ENCODE measurements at regions not wholly inside any gene's neighbourhood (a gene's known extent, or its start where the extent isn't known, plus 50 kb on each side); places are given as distances from the start of the nearest gene placed in this dataset.
"Not testable (repeated sequence)": the region's sequence is repeated elsewhere in the genome, so short reads cannot be mapped to it uniquely, and the experiment has no call there.

DNA sequence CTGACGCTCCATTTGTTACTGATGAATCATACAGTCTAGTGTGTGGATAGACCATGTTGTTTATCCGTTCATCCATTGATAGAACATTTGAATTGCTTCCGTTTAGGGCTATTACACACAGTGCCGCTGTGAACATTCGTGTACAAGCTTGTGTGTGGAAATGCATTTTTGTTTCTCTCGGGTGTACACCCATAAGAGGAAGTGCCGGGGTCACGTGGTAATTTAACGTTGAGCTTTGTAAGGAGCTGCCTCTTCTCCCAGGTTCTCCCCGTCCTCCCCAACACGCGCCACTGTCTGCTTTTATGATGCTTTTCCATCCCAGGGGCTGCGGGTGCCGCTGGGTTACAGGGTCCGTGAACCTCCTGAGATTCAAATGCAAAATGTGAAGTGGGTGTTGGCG, 142.3 kb downstream of the IGLL1 start:
- DNase-seq (ENCODE audit: low spot score) = no peak

DNA sequence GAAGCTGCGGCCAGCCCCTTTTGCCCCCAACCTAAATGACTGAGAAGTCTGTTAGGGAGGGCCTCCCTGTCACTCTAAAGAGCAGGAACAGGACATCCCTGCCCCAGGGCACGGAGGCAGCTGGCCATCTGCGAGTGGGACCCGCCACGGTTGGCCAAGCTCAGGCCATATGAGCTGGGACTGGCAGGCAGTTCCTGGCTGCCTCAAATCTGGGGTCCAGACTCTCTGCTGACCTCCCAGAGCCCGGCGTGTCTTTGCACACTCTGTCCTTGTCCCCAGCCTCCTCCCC, 143.0 kb downstream of the IGLL1 start:
- DNase-seq (ENCODE audit: low spot score) = not testable (repeated sequence)

DNA sequence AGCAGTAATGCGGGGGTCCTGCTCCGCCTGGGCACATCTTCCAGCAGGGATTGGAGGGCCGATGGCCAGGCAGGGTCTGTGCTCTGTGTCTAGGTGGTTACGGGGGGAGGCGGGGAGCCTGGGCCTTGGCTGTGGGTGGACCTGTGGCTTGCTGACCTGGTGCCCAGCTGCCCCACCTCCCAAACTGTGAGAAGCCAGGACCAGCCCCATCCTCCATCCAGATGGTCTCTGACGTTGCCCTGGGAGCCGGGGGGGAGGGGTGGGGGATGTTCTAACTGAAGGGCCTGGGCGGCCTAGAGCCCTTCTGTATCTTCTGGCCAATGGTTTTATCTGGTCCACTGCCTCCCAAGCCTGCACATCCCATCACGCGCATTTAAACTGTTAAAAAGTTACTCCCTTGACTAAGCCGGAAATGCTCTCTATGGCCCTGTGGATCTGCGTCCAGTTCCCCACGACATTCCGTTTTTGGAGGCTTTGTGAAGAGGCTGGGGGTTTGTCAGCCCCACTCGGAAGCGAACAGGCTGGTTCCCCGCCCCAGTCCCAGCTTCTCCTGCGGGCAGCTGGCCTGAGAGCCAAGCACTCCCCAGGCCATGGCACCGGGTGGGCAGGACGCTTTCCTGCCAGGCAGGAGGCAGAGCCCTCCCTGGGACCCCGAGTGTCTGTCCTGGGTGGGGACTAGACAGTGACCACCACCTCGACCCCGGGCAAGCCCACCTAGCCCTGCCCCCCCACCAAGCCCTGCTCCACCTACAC, 143.6 kb downstream of the IGLL1 start:
- DNase-seq (ENCODE audit: low spot score) = not testable (repeated sequence)

DNA sequence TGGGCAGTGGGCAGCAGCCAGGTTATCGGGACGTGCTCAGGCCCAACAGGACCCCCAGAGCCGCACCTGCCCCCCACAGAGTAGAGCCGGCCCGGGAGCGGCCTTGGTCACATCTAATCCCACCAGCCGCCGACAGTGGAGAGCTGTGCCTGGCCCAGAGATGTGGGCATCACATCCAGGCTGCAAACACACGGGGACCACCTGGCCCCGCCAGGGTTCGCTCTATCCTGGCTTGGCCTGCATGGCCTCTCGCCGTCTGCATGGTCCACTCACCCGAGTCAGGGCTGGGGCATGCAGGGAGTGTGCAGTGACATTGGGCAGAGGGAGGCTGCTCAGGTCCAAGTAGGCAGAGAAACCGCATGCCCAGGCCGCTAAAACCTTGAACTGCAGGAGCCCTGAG, 144.9 kb downstream of the IGLL1 start:
- not testable (repeated sequence) for DNase-seq (ENCODE audit: low spot score)

DNA sequence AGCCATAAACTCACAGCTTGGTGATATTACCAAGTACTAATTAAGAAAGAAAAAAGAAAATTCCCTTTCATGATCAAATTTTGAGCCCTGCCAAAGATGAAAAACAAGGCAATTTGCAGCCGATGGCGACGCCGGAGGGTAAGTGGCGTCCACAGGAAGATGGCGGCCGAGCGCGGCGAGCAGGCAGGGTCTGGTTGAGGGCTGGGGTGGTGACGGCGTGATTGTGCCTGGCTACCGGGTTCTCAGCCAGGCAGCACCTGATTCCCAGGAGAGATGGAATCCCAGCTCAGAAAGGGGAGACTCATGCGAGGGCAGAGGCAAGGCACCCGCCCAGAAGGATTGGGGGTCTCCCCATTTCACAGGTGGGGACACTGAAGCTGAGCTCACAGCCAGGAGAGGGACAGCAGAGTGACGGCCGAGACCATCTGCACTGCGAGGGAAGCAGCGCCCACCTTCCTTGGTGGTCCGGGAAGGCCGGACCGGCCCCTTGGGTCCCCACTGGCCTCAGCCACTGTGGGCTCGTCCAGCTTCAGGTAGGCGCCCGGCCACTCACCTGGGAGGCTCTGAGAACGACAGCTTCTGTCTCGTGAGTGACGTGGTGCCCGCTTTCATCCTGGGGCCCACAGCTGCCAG, 145.8 kb downstream of the IGLL1 start:
- not testable (repeated sequence) for DNase-seq (ENCODE audit: low spot score)

DNA sequence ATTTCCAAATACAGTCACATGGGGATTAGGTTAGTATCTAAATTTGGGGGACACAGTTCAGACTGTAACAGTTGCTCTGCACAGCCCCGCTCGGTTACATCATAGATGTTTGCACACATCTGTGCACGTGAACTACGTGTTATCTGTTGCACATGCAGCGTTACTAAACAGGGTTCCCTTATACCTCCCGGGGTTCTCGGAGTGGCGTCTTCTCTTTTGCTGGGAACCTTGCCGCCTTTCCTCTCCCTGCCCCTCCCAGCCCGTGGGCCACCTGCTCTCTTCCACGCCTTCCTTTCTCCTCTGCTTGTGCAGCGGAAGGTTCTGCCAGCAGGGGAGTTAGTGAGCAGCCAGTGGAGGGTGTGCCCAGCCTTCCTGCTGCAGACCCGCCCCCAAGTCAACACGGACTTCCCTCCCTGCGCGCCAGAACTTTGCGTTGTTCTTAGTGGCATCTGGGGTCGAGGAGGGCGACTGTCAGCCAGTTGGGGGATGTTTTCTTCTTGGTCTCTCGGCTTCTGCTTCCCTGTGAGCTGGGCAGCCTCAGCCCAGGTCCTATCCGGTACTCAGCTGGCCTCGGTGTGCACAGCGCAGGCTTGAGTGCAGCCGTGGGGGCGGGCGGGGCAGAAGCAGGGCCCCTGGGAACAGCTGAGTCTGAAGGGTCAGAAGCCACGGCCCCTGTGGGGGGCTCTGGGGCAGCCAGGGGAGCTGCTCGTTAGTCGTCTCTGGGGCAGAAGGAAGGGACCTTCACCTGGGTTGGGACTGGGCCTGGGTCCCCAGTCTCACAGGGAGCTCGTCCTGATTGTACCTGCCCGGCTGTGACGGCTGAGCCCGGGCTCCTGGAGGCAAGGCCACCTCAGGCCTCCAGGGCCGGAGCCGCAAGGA, 146.7 kb downstream of the IGLL1 start:
- peak; percentile 25 for DNase-seq (ENCODE audit: low spot score)

DNA sequence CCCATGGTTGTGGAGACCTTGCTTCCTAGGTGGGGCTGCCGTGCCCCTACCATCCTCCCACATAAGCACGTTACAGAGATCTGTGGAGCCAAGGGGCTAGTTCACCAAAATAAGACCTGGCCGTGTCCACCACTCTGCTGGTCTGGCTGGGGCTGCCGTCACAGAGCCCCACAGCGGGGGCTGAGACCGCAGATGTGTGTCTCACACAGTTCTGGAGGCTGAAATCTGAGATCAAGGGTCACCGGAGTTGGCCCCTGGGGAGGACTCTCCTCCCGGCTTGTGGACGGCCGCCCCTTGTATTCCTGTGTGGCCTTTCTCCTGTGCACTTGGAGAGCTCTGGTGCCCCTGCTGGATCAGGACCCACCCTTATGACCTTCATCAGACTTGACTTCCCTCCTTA, 147.4 kb downstream of the IGLL1 start:
- not testable (repeated sequence) for DNase-seq (ENCODE audit: low spot score)

DNA sequence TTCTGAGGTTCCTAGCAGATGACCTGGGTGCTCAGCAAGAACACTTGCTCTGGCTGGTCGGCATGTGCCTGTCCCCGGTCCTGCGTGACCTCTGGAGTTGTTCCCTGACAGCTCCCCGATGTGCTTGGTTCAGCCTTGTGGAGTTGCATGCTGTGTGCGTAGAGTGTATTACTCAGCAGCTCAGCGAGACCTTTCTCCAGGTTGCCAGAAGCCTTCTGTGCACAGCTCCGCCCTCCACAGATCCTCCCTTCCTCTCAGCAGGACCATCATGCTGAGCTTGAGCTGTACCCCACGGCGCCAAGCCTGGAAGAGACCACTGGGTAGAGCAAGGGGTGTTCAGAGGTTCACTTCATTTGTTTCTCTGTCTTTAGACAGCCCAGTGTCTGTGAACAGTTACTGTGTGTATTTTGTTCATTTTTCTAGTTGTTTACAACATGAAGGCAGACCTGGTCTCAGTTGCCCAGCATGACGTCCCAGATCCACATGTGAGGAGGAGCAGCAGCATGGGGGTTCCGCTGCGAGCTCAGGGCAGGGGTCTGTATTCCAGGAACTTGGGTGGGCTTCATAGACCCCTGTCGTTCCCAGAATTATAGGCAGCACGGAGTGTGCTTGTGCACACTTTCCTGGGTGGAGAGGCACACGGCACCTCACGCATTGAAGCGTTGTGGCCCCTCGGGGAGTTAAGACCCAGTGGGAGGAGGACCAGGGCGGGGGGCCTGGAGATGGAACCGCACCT, 148.6 kb downstream of the IGLL1 start:
- peak; percentile 32 for DNase-seq (ENCODE audit: low spot score)

DNA sequence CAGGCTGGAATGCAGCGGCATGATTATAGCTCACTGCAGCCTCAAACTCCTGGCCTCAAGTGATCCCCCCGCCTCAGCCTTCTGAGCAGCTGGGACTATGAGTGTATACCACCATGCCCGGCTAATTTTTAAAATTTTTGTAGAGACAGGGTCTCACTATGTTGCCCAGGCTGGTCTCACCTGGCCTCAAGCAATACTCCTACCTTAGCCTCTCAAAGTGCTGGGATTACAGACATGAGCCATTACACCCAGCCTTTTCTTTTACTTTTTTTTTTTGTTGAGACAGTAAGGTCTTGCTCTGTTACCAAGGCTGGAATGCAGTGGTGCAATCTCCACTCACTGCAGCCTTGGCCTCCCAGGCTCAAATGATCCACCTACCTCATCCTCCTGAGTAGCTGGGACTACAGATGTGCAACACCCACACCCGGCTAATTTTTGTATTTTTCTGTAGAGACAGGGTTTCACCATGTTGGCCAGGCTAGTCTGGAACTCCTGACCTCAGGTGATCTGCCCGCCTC, 155.5 kb downstream of the IGLL1 start:
- not testable (repeated sequence) for DNase-seq (ENCODE audit: low spot score)

DNA sequence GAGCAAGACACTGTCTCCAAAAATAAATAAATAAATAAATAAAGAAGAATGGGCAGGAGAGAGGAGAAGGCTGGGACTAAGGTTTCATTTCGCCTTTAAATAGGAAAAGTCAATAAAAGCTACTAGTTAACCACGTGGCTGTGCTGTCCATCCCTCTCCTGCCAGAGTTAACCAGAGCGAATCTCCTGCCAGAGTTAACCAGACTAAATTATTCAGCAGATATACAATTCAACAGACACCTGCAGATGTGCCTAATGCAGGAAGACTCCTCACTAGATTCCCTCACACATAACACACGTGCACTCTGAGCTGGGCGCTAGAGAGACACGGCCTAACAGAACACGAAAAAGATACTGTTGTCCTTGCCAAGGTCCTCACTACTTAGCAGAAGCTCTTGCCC, 156.1 kb downstream of the IGLL1 start:
- DNase-seq (ENCODE audit: low spot score) = no peak

DNA sequence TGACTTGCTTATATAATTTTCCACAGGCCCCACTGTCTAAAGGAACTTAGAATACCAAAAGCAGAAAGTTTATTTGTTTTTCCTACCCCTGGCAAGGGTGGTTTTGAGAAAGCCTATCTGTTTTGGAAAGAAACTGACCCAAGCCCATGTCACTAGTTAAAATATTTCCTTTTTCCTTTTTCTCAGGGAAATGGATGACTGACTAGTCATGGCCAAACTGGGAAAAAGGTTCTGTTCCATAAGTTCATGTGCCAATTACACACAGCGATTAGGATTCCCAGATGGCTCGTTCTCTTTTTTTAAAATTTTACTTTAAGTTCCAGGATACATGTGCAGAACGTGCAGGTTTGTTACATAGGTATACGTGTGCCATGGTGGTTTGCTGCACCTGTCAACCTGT, 157.8 kb downstream of the IGLL1 start:
- DNase-seq (ENCODE audit: low spot score) = not testable (repeated sequence)

DNA sequence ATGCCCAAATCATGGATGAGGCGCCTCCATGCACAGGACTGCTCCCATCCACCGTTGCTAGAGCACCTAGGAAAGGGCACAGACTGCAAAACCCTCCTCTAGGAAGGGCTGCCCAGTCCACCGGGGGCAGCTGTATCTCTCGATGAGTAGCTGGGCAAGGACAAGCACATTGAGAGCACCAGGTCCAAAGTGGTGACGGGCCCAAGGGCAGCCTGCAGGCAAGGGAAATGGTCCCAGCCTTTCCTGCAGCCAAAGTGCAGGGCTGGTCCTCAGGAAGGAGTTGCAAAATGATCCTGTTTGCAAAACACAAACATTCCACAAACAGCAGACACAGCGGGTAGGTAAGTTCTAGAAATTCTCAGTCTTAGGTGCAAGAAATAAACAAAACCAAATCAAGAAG, 158.8 kb downstream of the IGLL1 start:
- not testable (repeated sequence) for DNase-seq (ENCODE audit: low spot score)

DNA sequence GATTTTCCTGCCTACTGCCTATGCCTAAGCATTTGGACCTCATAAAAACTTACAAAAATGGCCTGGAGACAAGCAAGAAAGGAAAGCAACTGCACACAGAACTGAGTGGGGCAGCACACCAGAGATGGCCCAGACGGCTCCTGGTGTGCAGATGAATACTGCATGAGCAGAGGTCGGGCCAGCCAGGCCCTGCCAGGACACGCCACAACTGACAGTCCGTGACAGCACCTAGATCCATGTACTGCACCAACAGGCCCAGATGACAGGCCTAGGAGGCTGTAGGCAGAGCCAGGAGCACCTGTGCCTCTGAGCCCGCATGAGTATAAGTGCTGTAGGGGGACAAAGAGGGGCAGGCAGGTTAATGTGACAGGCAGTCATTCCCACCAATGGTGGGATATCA, 160.2 kb downstream of the IGLL1 start:
- DNase-seq (ENCODE audit: low spot score) = no peak

DNA sequence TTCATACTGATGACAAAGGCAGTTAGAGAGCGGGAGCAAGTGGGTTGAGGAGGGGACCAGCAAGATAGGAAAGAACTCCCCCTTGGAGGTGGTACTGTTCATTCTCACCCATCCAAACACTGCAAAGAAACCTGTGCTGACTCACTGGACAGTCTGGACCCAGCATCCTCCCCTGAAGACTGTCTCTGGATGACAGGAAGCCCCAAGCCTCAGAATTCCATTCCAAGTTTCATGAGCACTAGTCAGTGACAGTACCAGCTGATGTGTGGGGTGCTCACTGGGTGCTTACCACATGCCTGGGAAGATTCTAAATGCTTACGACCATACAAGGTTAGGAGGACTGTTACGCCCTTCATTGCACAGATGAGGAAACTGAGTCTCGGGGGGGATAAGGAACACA, 160.9 kb downstream of the IGLL1 start:
- DNase-seq (ENCODE audit: low spot score) = no peak

DNA sequence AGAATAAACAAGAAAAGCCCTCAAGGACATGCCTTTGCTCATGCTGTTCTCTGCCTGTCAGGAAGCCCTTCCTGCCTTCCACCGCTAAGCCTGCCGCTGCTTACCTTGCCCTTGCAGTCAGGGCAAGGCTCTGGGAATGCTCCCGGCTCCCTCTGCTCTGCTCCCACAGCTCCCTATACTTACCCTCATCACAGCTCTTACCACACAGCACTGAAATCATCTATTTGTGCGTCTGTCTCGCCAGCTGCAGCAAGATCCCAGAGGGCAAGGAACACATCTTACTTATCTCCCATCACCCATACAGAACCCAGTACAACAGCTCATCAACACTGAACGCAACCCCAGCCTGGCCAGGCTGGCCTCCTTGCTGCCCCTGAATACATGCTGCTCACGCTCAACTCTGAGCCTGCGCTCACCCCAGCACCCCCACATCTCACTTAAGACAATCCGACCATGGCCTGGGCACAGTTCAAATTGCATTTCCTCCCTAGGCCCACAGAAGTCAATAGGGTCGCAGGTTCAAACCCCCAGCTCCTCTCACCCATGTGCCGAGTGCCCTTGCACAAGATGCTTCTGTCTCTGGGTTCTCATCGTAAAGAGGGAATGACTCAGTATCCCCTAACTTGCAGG, 161.8 kb downstream of the IGLL1 start:
- no peak for DNase-seq (ENCODE audit: low spot score)

DNA sequence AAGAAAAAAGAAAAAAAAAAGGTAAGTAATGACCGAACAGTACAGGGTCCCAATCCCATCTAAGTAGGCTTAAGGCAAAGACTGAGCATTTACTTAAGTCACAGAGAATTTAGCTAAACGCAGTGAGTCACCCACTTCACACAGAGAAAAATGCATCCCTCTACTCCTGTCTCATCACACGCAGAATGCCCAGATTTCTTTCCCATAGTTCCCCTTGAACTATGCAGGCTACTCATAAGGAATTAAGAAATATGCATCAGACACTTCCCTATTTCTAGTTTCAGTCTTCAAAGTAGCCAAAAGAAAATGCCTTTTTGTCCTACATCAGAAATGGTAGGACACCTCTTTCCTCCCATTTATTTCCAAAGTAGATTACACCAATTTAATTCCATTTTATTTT, 162.8 kb downstream of the IGLL1 start:
- not testable (repeated sequence) for DNase-seq (ENCODE audit: low spot score)

DNA sequence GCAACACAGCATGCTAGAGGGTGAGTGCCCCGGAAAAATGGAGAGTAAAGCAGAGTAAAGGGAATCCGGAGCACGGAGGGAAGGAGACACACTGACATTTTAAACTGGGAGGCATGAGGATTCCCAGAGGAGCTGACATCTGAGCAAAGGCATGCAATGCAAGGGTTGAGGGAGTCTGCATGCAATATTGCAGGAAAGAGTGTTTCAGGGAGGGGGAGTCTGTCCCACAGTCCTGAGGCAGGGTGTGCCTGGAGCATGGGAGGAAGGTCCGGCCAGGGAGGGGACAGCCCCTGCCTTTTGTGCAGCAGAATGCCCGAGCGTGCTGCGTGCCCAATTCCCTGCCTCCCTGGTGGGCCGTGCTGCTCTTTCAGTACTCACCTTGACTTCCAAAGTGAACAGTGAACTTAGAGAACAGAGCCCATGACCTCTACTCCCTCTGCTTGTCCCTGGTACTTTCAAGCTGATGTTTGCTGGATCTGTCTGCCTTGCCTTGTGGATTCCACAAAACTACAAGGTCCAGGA, 163.9 kb downstream of the IGLL1 start:
- not testable (repeated sequence) for DNase-seq (ENCODE audit: low spot score)

DNA sequence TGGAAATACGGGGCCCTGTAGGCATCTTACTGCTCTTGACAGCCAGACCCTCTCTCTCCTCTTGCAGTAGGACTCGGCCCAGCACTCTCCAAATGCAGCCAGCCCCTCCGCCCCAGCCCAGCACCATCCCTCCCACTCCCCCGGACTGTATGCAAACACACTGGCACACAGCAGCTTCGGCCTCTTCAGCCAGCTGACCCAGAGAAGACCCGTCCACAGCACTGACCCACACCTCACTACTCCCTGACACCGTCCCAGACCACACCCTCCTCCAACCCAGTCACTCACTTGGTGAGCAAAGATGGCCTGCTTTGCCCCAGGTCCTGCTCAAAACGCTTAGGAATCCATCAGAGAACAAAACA, 164.6 kb downstream of the IGLL1 start:
- no peak for DNase-seq (ENCODE audit: low spot score)

DNA sequence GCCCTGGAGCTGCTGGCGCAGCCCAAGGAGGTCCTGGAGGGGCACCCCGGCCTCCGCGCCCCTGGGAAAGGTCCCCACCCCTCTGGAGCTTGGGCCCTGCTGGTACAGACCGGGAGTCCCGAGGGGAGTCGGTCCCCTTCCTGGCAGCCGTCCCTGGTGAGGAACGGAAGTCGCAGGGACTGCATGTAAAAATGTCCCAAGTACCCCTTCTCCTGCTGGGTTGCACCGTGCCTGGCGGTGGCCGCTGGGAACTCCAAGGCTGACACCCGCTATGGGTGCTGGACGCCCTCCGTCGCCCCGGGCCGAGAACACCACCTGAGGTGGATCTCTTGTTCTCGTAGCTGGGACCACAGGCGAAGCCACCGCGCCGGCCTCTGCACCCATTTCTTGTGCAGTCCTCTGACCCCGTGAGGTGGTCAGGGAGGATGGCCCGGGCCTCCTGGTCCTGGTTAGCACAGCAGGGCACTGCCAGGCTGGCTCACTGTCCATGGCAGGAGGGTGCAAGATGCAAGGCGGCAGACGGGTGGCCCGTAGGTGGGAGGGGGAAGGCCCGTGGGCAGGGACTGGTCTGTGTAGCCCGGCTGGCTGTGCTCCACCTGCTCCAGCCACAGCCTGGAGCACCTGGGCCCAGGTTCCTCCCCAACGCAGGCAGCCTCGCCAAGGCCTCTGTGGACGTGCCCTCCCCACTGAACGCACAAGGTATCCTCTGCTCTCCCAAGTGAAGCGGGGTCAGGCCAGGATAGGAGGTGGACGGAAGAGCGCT, 165.2 kb downstream of the IGLL1 start:
- no peak for DNase-seq (ENCODE audit: low spot score)

DNA sequence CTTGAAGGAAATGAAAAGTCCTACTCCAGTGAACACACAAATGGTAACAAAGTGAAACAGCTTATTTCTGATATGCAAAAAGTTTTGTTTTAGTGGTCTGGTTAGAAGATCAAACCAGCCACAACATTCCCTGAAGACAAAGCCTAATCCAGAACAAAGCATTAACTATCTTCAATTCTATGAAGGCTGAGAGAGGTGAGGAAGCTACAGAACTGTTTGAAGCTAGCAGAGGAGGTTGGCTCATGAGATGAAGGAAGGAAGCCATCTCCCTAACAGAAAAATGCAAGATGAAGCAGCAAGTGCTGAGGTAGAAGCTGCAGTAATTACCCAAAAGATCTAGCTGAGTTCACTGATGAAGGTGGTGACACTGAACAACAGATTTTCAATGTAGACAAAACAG, 168.4 kb downstream of the IGLL1 start:
- DNase-seq (ENCODE audit: low spot score) = no peak
